A172 (cell line): ENCODE measurements at regions not wholly inside any gene's neighbourhood (a gene's known extent, or its start where the extent isn't known, plus 50 kb on each side); places are given as distances from the start of the nearest gene placed in this dataset.

ENCODE experiments used
- DNase-seq: peaks from one replicate; pipeline ENCODE4 v3.0.0-alpha.2; 2015; ENCODE audit warnings: low spot score

- DNase-seq, result no peak
Observed at GRCh38 chr6:119655124-119655523, 305.6 kb upstream of the MAN1A1 start.

- DNase-seq, result no peak
Observed at GRCh38 chr6:119653329-119653728, 303.8 kb upstream of the MAN1A1 start.

GRCh38 chr6:119649531-119649930 is 300.0 kb upstream of the MAN1A1 start:
- DNase-seq, result no peak

- DNase-seq, result no peak
Observed at GRCh38 chr6:119647309-119647708, 297.7 kb upstream of the MAN1A1 start.

GRCh38 chr6:119643876-119644275 is 294.3 kb upstream of the MAN1A1 start:
- no peak for DNase-seq

- no peak for DNase-seq
Observed at GRCh38 chr6:119637768-119638167, 288.2 kb upstream of the MAN1A1 start.

- DNase-seq, result no peak
Observed at GRCh38 chr6:119636060-119636459, 286.5 kb upstream of the MAN1A1 start.

- no peak for DNase-seq
Observed at GRCh38 chr6:119633461-119633860, 283.9 kb upstream of the MAN1A1 start.

- no peak for DNase-seq
Observed at GRCh38 chr6:119630561-119631192, 281.1 kb upstream of the MAN1A1 start.

GRCh38 chr6:119628691-119629594 is 279.4 kb upstream of the MAN1A1 start:
- DNase-seq, result no peak

- DNase-seq, result peak; percentile 54
Observed at GRCh38 chr6:119627908-119628669, 278.5 kb upstream of the MAN1A1 start.

GRCh38 chr6:119626884-119627619 is 277.5 kb upstream of the MAN1A1 start:
- no peak for DNase-seq

GRCh38 chr6:119620846-119621555 is 271.4 kb upstream of the MAN1A1 start:
- peak; percentile 85 for DNase-seq

- no peak for DNase-seq
Observed at GRCh38 chr6:119614138-119614537, 264.6 kb upstream of the MAN1A1 start.

GRCh38 chr6:119612911-119613381 is 263.4 kb upstream of the MAN1A1 start:
- DNase-seq, result no peak

- DNase-seq, result no peak
Observed at GRCh38 chr6:119612176-119612891, 262.8 kb upstream of the MAN1A1 start.

GRCh38 chr6:119610754-119611153 is 261.2 kb upstream of the MAN1A1 start:
- DNase-seq, result no peak

GRCh38 chr6:119610265-119610664 is 260.7 kb upstream of the MAN1A1 start:
- no peak for DNase-seq

GRCh38 chr6:119609865-119610264 is 260.3 kb upstream of the MAN1A1 start:
- DNase-seq, result no peak

- DNase-seq, result no peak
Observed at GRCh38 chr6:119608994-119609393, 259.4 kb upstream of the MAN1A1 start.
